GM20000 (cell line): ENCODE measurements at regions not wholly inside any gene's neighbourhood (a gene's known extent, or its start where the extent isn't known, plus 50 kb on each side); places are given as distances from the start of the nearest gene placed in this dataset.

Source experiments
- DNase-seq: peaks from one replicate; pipeline ENCODE4 v3.0.0; 2012; ENCODE audit warnings: low spot score
- CTCF ChIP-seq: IDR thresholded peaks from 2 replicates; pipeline ENCODE4 v1.5.1; 2012; ENCODE audit warnings: mild to moderate bottlenecking, control low read depth; ENCODE audit errors: extremely low read depth, missing control alignments

GRCh38 chr4:160026721-160027120, 923.8 kb downstream of the RAPGEF2 start:
- TF ChIP-seq CTCF = no peak
- DNase-seq = no peak

- TF ChIP-seq CTCF = no peak
- no peak for DNase-seq
Observed at GRCh38 chr4:160034501-160034900, 931.6 kb downstream of the RAPGEF2 start.

GRCh38 chr4:160038615-160039014, 935.7 kb downstream of the RAPGEF2 start:
- DNase-seq = no peak
- TF ChIP-seq CTCF = no peak

- DNase-seq = no peak
Observed at GRCh38 chr4:160044693-160045092, 941.8 kb downstream of the RAPGEF2 start.

GRCh38 chr4:160082432-160083207, 979.7 kb downstream of the RAPGEF2 start:
- DNase-seq = no peak
- no peak for TF ChIP-seq CTCF

More at GRCh38 chr4:160044693-160045092, 941.8 kb downstream of the RAPGEF2 start:
- no peak for TF ChIP-seq CTCF

GRCh38 chr4:160091631-160092030, 988.8 kb downstream of the RAPGEF2 start:
- no peak for TF ChIP-seq CTCF
- DNase-seq = no peak

- no peak for TF ChIP-seq CTCF
- no peak for DNase-seq
Observed at GRCh38 chr4:160100316-160100715, 997.4 kb downstream of the RAPGEF2 start.
